SU-DHL-6 (cell line): ENCODE measurements at regions not wholly inside any gene's neighbourhood (a gene's known extent, or its start where the extent isn't known, plus 50 kb on each side); places are given as distances from the start of the nearest gene placed in this dataset.

Source experiments
- CTCF ChIP-seq: fragments of 200-600 bp; sonication (generic); IDR thresholded peaks from one replicate; pipeline ENCODE4 v1.5.1; 2017; ENCODE audit warnings: antibody characterized with exemption, mild to moderate bottlenecking, low read length, moderate library complexity; ENCODE audit not compliant: insufficient read depth, poor library complexity, severe bottlenecking
- EZH2phosphoT487 ChIP-seq: fragments of 200-600 bp; sonication (generic), shearing (Covaris generic); conservative IDR thresholded peaks from 2 replicates; pipeline ENCODE4 v1.6.1; 2018; ENCODE audit warnings: mild to moderate bottlenecking, antibody characterized with exemption, low read length, moderate library complexity, mixed read lengths

- TF ChIP-seq CTCF: no peak
- TF ChIP-seq EZH2phosphoT487: no peak
Observed at GRCh38 chr9:13524245-13524644, 244.8 kb upstream of the MPDZ start.
